ENCODE measurements at regions not wholly inside any gene's neighbourhood (a gene's known extent, or its start where the extent isn't known, plus 50 kb on each side); places are given as distances from the start of the nearest gene placed in this dataset.

GRCh38 chr5:2598503-2598902 is 153.0 kb downstream of the IRX2 start:
- DNase-seq: no peak

- DNase-seq: no peak
Measured at GRCh38 chr5:2594701-2595100, 156.8 kb downstream of the IRX2 start.

- no peak for DNase-seq
Measured at GRCh38 chr5:2592766-2593165, 158.7 kb downstream of the IRX2 start.

GRCh38 chr5:2591777-2592453 is 159.6 kb downstream of the IRX2 start:
- DNase-seq: no peak

GRCh38 chr5:2588850-2589501 is 162.5 kb downstream of the IRX2 start:
- DNase-seq: no peak

- no peak for DNase-seq
Measured at GRCh38 chr5:2587189-2588031, 164.1 kb downstream of the IRX2 start.

- DNase-seq: no peak
Measured at GRCh38 chr5:2586016-2586715, 165.3 kb downstream of the IRX2 start.

- DNase-seq: no peak
Measured at GRCh38 chr5:2584579-2585269, 166.8 kb downstream of the IRX2 start.

GRCh38 chr5:2582507-2582906 is 169.0 kb downstream of the IRX2 start:
- no peak for DNase-seq

- DNase-seq: no peak
Measured at GRCh38 chr5:2582106-2582505, 169.4 kb downstream of the IRX2 start.

GRCh38 chr5:2581418-2581817 is 170.1 kb downstream of the IRX2 start:
- DNase-seq: no peak

GRCh38 chr5:2579126-2579525 is 172.4 kb downstream of the IRX2 start:
- DNase-seq: no peak

- no peak for DNase-seq
Measured at GRCh38 chr5:2577312-2578036, 174.0 kb downstream of the IRX2 start.

- no peak for DNase-seq
Measured at GRCh38 chr5:2576823-2577222, 174.7 kb downstream of the IRX2 start.

- no peak for DNase-seq
Measured at GRCh38 chr5:2575871-2576270, 175.6 kb downstream of the IRX2 start.

- DNase-seq: no peak
Measured at GRCh38 chr5:2575292-2575691, 176.2 kb downstream of the IRX2 start.

GRCh38 chr5:2574155-2574554 is 177.3 kb downstream of the IRX2 start:
- DNase-seq: no peak

- DNase-seq: no peak
Measured at GRCh38 chr5:2570586-2570985, 180.9 kb downstream of the IRX2 start.

- no peak for DNase-seq
Measured at GRCh38 chr5:2569774-2570542, 181.5 kb downstream of the IRX2 start.

- DNase-seq: no peak
Measured at GRCh38 chr5:2569176-2569575, 182.3 kb downstream of the IRX2 start.

- DNase-seq: no peak
Measured at GRCh38 chr5:2566284-2566683, 185.2 kb downstream of the IRX2 start.

All from CD4-positive, alpha-beta T cell treated with Interleukin-17A for 1 hour (primary cell).